GM18858 (cell line): ENCODE measurements at regions not wholly inside any gene's neighbourhood (a gene's known extent, or its start where the extent isn't known, plus 50 kb on each side); places are given as distances from the start of the nearest gene placed in this dataset.

Source experiments
- ATAC-seq: cut with Tn5 transposase; IDR thresholded peaks from one replicate; pipeline ENCODE4 v1.9.1; 2021; ENCODE audit not compliant: unreplicated experiment

GRCh38 chr3:10759495-10759894 is 56.5 kb upstream of the SLC6A11 start:
- ATAC-seq, result no peak

- ATAC-seq, result no peak
These were observed 55.8 kb upstream of the SLC6A11 start for GRCh38 chr3:10760199-10760598.

GRCh38 chr3:10761583-10761982 is 54.4 kb upstream of the SLC6A11 start:
- no peak for ATAC-seq

GRCh38 chr3:10762116-10762515 is 53.9 kb upstream of the SLC6A11 start:
- ATAC-seq, result no peak

GRCh38 chr3:10762611-10763247 is 53.3 kb upstream of the SLC6A11 start:
- ATAC-seq, result no peak

- ATAC-seq, result no peak
These were observed 52.8 kb upstream of the SLC6A11 start for GRCh38 chr3:10763248-10763620.

- no peak for ATAC-seq
These were observed 52.2 kb upstream of the SLC6A11 start for GRCh38 chr3:10763817-10764258.

- no peak for ATAC-seq
These were observed 51.6 kb upstream of the SLC6A11 start for GRCh38 chr3:10764259-10765051.

GRCh38 chr3:10766049-10766705 is 49.9 kb upstream of the SLC6A11 start:
- ATAC-seq, result no peak
